SK-N-SH treated with all-trans-retinoic acid at 6 μM for 48 hours (cell line): ENCODE measurements at regions not wholly inside any gene's neighbourhood (a gene's known extent, or its start where the extent isn't known, plus 50 kb on each side); places are given as distances from the start of the nearest gene placed in this dataset.

Experiments used
- BACH2 ChIP-seq: fragments of 250-450 bp; sonication (Bioruptor Pico); IDR thresholded peaks from 2 replicates; pipeline ENCODE4 v1.9.0; 2021; ENCODE audit warnings: mild to moderate bottlenecking, borderline replicate concordance
- CREB5 ChIP-seq: fragments of 250-450 bp; sonication (Bioruptor Pico); IDR thresholded peaks from 2 replicates; pipeline ENCODE4 v1.5.1; 2020; ENCODE audit warnings: low read depth, mild to moderate bottlenecking, moderate library complexity
- POU6F1 ChIP-seq: fragments of 250-450 bp; sonication (Bioruptor Pico); IDR thresholded peaks from 2 replicates; pipeline ENCODE4 v1.8.0; 2021; ENCODE audit warnings: low read depth, mild to moderate bottlenecking, moderate library complexity, borderline replicate concordance
- ZNF565 ChIP-seq: fragments of 450-650 bp; formaldehyde crosslinking; conservative IDR thresholded peaks from 2 replicates; pipeline ENCODE4 v1.5.0; 2020; ENCODE audit warnings: low read depth, mild to moderate bottlenecking, moderate library complexity

- no peak for TF ChIP-seq POU6F1 (CRISPR knock-in tag)
- TF ChIP-seq ZNF565 (CRISPR knock-in tag) = no peak
- no peak for TF ChIP-seq CREB5 (CRISPR knock-in tag)
- no peak for TF ChIP-seq BACH2 (CRISPR knock-in tag)
Measured at GRCh38 chr7:52779004-52779403, 256.4 kb upstream of the POM121L12 start.
